ENCODE measurements at regions not wholly inside any gene's neighbourhood (a gene's known extent, or its start where the extent isn't known, plus 50 kb on each side); places are given as distances from the start of the nearest gene placed in this dataset.
"Not testable (repeated sequence)": the region's sequence is repeated elsewhere in the genome, so short reads cannot be mapped to it uniquely, and the experiment has no call there.

DNA sequence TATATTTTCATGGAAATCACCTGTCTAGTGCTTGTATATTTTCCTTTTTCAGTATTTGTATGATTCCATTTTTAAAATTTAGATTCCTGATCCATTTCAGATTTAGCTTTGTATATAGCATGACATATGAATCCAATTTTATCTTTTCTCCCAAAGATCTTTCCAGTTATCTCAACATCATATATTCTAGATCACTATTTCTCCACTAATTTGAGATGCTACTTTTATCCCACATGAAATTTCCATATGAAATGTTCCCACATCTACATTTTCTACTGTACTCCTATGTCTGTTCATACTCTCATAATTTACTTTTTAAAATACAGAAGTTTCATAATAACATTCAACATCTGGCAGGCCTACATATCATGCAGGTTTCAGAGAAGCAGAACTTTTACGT, 1784.1 kb downstream of the SLITRK5 start:
- Histone ChIP-seq H3K4me1 (no peaks in the 10 kb centered on the region), H3K9me3 (no peaks in the 10 kb centered on the region), H3K36me3 (no peaks in the 10 kb centered on the region), H3K4me3 (no peak overlapping the region), H3K27me3 (no peaks in the 10 kb centered on the region), H3K27ac (no peak overlapping the region)
- ATAC-seq (no peak), DNase-seq (no peak)
- intact Hi-C loops (cut with DNase I) = no loop called here
- no peak for TF ChIP-seq POLR2A (IDR thresholded peaks at IDR 0.05)
- TF ChIP-seq CTCF (IDR thresholded peaks at IDR 0.05) = no peak
- 75% methylated on average over 1 of the region's 1 CpG for WGBS (ENCODE audit: insufficient coverage, low coverage, low lambda C conversion rate, missing lambda C conversion rate)

DNA sequence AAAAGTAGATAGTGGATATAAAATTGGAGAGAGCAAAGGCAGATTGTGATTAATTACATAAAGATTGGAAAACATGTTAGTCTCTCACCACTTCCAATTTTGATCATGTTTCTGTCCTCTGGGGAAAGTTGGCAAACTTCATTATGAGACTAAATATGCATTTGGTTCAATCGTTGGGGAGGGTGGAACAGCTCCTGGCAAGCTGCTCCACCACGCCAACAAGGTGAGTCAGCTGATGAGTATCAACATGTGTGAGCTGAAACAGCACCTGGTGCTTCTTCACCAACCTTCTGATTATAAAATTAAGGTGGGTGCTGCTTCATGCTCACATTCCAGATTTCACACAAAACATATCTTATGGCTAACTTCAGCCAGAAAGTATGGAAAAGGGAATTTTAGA, 1784.6 kb downstream of the SLITRK5 start:
- intact Hi-C loops (cut with DNase I) = no loop called here
- H3K27me3 ChIP-seq = no peaks in the 10 kb centered on the region
- H3K36me3 ChIP-seq = no peaks in the 10 kb centered on the region
- H3K27ac ChIP-seq = no peak overlapping the region
- no peak for TF ChIP-seq CTCF (IDR thresholded peaks at IDR 0.05)
- TF ChIP-seq POLR2A (IDR thresholded peaks at IDR 0.05) = no peak
- 60% methylated on average over 2 of the region's 2 CpGs for WGBS (ENCODE audit: insufficient coverage, low coverage, low lambda C conversion rate, missing lambda C conversion rate)
- ATAC-seq (no peak), DNase-seq (no peak)
- no peaks in the 10 kb centered on the region for H3K9me3 ChIP-seq
- no peak overlapping the region for H3K4me3 ChIP-seq
- H3K4me1 ChIP-seq = no peaks in the 10 kb centered on the region

- Histone ChIP-seq H3K27ac (no peak overlapping the region), H3K4me1 (no peaks in the 10 kb centered on the region), H3K36me3 (no peaks in the 10 kb centered on the region), H3K4me3 (no peak overlapping the region), H3K27me3 (no peaks in the 10 kb centered on the region), H3K9me3 (no peaks in the 10 kb centered on the region)
- WGBS (ENCODE audit: insufficient coverage, low coverage, low lambda C conversion rate, missing lambda C conversion rate) = 35% methylated on average over 4 of the region's 4 CpGs
- TF ChIP-seq POLR2A (IDR thresholded peaks at IDR 0.05) = no peak
- TF ChIP-seq CTCF (IDR thresholded peaks at IDR 0.05) = no peak
- ATAC-seq = no peak
- intact Hi-C loops (cut with DNase I) = no loop called here
- DNase-seq = no peak
These were observed 1786.8 kb downstream of the SLITRK5 start for GRCh38 chr13:89457977-89458376.

- TF ChIP-seq CTCF (IDR thresholded peaks at IDR 0.05) (no peak), POLR2A (IDR thresholded peaks at IDR 0.05) (no peak)
- no peaks in the 10 kb centered on the region for H3K36me3 ChIP-seq
- intact Hi-C loops (cut with DNase I) = no loop called here
- WGBS (ENCODE audit: insufficient coverage, low coverage, low lambda C conversion rate, missing lambda C conversion rate) = 64% methylated on average over 1 of the region's 1 CpG
- ATAC-seq = no peak
- H3K27ac ChIP-seq = no peak overlapping the region
- no peak for DNase-seq
- no peaks in the 10 kb centered on the region for H3K9me3 ChIP-seq
- no peak overlapping the region for H3K4me3 ChIP-seq
- H3K27me3 ChIP-seq = no peaks in the 10 kb centered on the region
- H3K4me1 ChIP-seq = no peaks in the 10 kb centered on the region
These were observed 1787.3 kb downstream of the SLITRK5 start for GRCh38 chr13:89458456-89458855.

GRCh38 chr13:89460895-89461294, 1789.7 kb downstream of the SLITRK5 start:
- ATAC-seq; intact Hi-C loops (cut with DNase I); H3K36me3 ChIP-seq; H3K27me3 ChIP-seq; H3K4me3 ChIP-seq; H3K9me3 ChIP-seq; H3K27ac ChIP-seq; DNase-seq; H3K4me1 ChIP-seq: not testable (repeated sequence)
